ENCODE measurements at regions not wholly inside any gene's neighbourhood (a gene's known extent, or its start where the extent isn't known, plus 50 kb on each side); places are given as distances from the start of the nearest gene placed in this dataset.

DNA sequence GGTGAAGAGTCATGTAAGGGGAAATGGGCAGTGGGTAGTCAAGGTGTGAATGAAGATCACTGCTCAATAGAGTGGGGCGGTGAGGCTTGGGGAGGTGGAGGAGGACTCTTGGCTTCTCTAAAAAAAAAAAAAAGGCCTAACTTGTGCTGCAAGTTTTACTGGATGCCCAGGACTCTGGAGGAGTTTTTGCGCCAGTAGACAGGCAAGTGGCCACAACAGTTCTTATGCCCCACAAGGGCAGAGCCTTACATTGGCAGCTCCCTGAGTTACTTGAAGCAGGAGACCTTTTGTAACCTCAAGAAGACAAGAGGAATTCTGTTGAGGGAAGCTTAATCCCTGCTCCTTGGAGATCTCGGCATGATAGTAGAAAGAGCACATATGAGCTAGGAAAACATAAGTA is 54.9 kb upstream of the PPP2R5A start:
- no peak overlapping the region for H3K4me2 ChIP-seq (ENCODE audit: insufficient read depth, low read length)
- ATAC-seq (no peak), FAIRE-seq (no peak), DNase-seq (ENCODE audit: extremely low read depth in 1 of 4, low spot score in 3 of 4) (no peak)
- TF ChIP-seq BRF1 (IDR thresholded peaks at IDR 0.05; ENCODE audit: borderline replicate concordance, extremely low read depth, insufficient read length), result no peak
- TF ChIP-seq EP300 (IDR thresholded peaks at IDR 0.05; ENCODE audit: low read length), result no peak
- TF ChIP-seq BDP1 (IDR thresholded peaks at IDR 0.05; ENCODE audit: insufficient read depth, insufficient read length), result no peak
- TF ChIP-seq MED1 (CRISPR knock-in tag; IDR thresholded peaks at IDR 0.05; ENCODE audit: borderline replicate concordance), result no peak
- TF ChIP-seq ZNF121 (CRISPR knock-in tag; conservative IDR thresholded peaks at IDR 0.05), result no peak
- TF ChIP-seq, protein P1, sequence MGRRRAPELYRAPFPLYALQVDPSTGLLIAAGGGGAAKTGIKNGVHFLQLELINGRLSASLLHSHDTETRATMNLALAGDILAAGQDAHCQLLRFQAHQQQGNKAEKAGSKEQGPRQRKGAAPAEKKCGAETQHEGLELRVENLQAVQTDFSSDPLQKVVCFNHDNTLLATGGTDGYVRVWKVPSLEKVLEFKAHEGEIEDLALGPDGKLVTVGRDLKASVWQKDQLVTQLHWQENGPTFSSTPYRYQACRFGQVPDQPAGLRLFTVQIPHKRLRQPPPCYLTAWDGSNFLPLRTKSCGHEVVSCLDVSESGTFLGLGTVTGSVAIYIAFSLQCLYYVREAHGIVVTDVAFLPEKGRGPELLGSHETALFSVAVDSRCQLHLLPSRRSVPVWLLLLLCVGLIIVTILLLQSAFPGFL (CRISPR knock-in tag; IDR thresholded peaks at IDR 0.05), result no peak
- TF ChIP-seq HDAC6 (IDR thresholded peaks at IDR 0.05; ENCODE audit: low read depth, low read length), result no peak
- TF ChIP-seq MTA2 (IDR thresholded peaks at IDR 0.05; ENCODE audit: low read depth), result no peak
- TF ChIP-seq, protein P2, sequence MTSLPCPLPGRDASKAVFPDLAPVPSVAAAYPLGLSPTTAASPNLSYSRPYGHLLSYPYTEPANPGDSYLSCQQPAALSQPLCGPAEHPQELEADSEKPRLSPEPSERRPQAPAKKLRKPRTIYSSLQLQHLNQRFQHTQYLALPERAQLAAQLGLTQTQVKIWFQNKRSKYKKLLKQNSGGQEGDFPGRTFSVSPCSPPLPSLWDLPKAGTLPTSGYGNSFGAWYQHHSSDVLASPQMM (CRISPR knock-in tag; IDR thresholded peaks at IDR 0.05), result no peak
- no peak overlapping the region for H2AFZ ChIP-seq (ENCODE audit: low read depth, low read length)
- H3K27me3 ChIP-seq (ENCODE audit: control insufficient read depth in 2 of 2, insufficient read depth in 2 of 2, low read length in 2 of 2), result no peaks in the 10 kb centered on the region
- no peak overlapping the region for H3K4me3 ChIP-seq
- no peaks in the 10 kb centered on the region for H4K20me1 ChIP-seq (replicated peaks; ENCODE audit: control insufficient read depth, insufficient read depth, low read length)
- 86% methylated on average over 3 of the region's 3 CpGs for WGBS (ENCODE audit: insufficient coverage, low coverage, missing lambda C conversion rate)
- H3K36me3 ChIP-seq (ENCODE audit: control insufficient read depth, insufficient read depth, low read length), result no peaks in the 10 kb centered on the region
- POLR2A ChIA-PET, result interaction anchor here (1.2 to 1.8 kb wide), 3 partner anchors 12 to 78 kb away, joined by 3 to 6 read pairs (median 4); no protein-coding TSS in a partner anchor
- in situ Hi-C loops (cut with MboI) (no loop called here), intact Hi-C loops (cut with micrococcal nuclease) (no loop called here)
- H3K9ac ChIP-seq (ENCODE audit: insufficient read depth in 1 of 2, low read depth in 2 of 2, low read length in 2 of 2), result no peak overlapping the region
- H3K79me2 ChIP-seq (ENCODE audit: control insufficient read depth, insufficient read depth, low read length), result no peaks in the 10 kb centered on the region
- peaks cover 13 to 33% of the 10 kb centered on the region in 2 experiments for H3K4me1 ChIP-seq (replicated peaks in 1 of 2; ENCODE audit: control insufficient read depth in 2 of 2, insufficient read depth in 2 of 2, low read length in 2 of 2)
- CTCF ChIA-PET (ENCODE audit: low intra/inter-chr PET ratio), result no interaction called here
- BruUV-seq (replicated peaks), result no TSS peak
- H3K27ac ChIP-seq (ENCODE audit: extremely low read depth, low read depth, low read length), result no peak overlapping the region
- H3K9me3 ChIP-seq (replicated peaks; ENCODE audit: control insufficient read depth, insufficient read depth, low read depth, low read length), result no peaks in the 10 kb centered on the region
- H3K9me1 ChIP-seq (ENCODE audit: control insufficient read depth, insufficient read depth, low read length), result no peaks in the 10 kb centered on the region
